ENCODE measurements at regions not wholly inside any gene's neighbourhood (a gene's known extent, or its start where the extent isn't known, plus 50 kb on each side); places are given as distances from the start of the nearest gene placed in this dataset.

DNA sequence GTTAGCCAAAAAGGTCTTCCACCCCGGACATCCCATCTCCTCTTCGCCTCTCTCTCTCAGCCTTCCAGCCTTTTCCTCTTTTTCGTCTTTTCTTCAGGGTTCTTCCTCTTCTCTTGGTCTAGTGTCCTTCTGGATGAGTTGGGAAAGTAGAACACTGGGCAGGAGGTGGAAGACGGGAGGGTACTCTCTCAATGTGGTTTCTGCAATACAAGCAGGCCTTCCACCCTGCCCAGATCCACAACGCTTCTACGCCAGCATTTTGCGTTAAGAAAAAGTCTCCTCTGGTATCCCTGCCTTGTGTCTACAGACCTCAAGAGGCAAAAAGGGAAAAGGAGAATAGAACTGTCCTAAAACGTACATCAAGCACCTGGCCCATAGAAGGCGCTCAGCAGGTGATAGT is 587.8 kb downstream of the BNC2 start:
- H3K27ac ChIP-seq (ENCODE audit: insufficient read depth, low read length) = no peak overlapping the region
- TF ChIP-seq, protein P1, sequence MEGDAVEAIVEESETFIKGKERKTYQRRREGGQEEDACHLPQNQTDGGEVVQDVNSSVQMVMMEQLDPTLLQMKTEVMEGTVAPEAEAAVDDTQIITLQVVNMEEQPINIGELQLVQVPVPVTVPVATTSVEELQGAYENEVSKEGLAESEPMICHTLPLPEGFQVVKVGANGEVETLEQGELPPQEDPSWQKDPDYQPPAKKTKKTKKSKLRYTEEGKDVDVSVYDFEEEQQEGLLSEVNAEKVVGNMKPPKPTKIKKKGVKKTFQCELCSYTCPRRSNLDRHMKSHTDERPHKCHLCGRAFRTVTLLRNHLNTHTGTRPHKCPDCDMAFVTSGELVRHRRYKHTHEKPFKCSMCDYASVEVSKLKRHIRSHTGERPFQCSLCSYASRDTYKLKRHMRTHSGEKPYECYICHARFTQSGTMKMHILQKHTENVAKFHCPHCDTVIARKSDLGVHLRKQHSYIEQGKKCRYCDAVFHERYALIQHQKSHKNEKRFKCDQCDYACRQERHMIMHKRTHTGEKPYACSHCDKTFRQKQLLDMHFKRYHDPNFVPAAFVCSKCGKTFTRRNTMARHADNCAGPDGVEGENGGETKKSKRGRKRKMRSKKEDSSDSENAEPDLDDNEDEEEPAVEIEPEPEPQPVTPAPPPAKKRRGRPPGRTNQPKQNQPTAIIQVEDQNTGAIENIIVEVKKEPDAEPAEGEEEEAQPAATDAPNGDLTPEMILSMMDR (conservative IDR thresholded peaks at IDR 0.05 in 1 of 2, IDR thresholded peaks at IDR 0.05 in 1 of 2; ENCODE audit: low read depth in 1 of 2, low read length in 2 of 2) = no peak
- TF ChIP-seq EZH2 (IDR thresholded peaks at IDR 0.05; ENCODE audit: low read length, missing control alignments) = no peak
- H3K4me3 ChIP-seq (replicated peaks in 1 of 4; ENCODE audit: control extremely low read depth in 1 of 4, insufficient read depth in 1 of 4, low read depth in 3 of 4, low read length in 4 of 4) = no peak overlapping the region
- no peak overlapping the region for H3K4me2 ChIP-seq (ENCODE audit: extremely low read depth, insufficient read depth, low read length)
- H2AFZ ChIP-seq (ENCODE audit: low read length) = no peak overlapping the region
- H3K9me3 ChIP-seq (ENCODE audit: control insufficient read depth, insufficient read depth, low read depth, low read length) = no peaks in the 10 kb centered on the region
- H3K9ac ChIP-seq (ENCODE audit: insufficient read depth, low read length) = no peak overlapping the region
- H3K4me1 ChIP-seq (ENCODE audit: control insufficient read depth, extremely low read depth, insufficient read depth, low read length) = no peaks in the 10 kb centered on the region
- H4K20me1 ChIP-seq (ENCODE audit: control insufficient read depth, extremely low read depth, insufficient read depth, low read length) = no peaks in the 10 kb centered on the region
- no peaks in the 10 kb centered on the region for H3K79me2 ChIP-seq (ENCODE audit: control insufficient read depth, insufficient read depth, low read length)
- no peak for DNase-seq (ENCODE audit: low read depth in 2 of 2)
- no peaks in the 10 kb centered on the region for H3K27me3 ChIP-seq (ENCODE audit: control insufficient read depth, insufficient read depth, low read length)
- H3K36me3 ChIP-seq (ENCODE audit: control insufficient read depth, insufficient read depth, low read length) = no peaks in the 10 kb centered on the region

DNA sequence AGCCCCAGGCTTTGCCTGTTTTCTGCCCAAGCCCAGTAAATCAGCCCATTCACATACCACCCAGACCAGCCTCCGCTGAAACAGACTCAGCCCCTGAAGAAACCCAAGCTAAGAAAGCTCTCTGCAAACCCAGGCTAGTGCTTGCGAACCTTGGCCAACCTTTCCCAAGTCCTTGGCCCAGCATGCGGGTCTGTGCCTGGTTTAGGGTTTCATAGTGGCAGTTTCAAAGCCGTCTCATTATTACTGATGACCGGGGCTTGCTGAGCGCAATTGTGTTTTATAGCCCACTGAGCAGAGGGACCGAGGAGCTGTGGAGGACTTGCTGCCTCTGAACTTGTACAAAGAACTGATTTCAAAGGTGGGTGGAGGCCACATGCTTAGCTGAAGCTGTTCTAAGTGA is 584.3 kb downstream of the BNC2 start:
- TF ChIP-seq EZH2 (IDR thresholded peaks at IDR 0.05; ENCODE audit: low read length, missing control alignments) = no peak
- TF ChIP-seq, protein P1 (conservative IDR thresholded peaks at IDR 0.05 in 1 of 2, IDR thresholded peaks at IDR 0.05 in 1 of 2; ENCODE audit: low read depth in 1 of 2, low read length in 2 of 2) = no peak
- no peak overlapping the region for H3K9ac ChIP-seq (ENCODE audit: insufficient read depth, low read length)
- no peak overlapping the region for H3K4me3 ChIP-seq (replicated peaks in 1 of 4; ENCODE audit: control extremely low read depth in 1 of 4, insufficient read depth in 1 of 4, low read depth in 3 of 4, low read length in 4 of 4)
- H3K36me3 ChIP-seq (ENCODE audit: control insufficient read depth, insufficient read depth, low read length) = no peaks in the 10 kb centered on the region
- H3K27me3 ChIP-seq (ENCODE audit: control insufficient read depth, insufficient read depth, low read length) = peaks cover 2% of the 10 kb centered on the region
- no peaks in the 10 kb centered on the region for H3K4me1 ChIP-seq (ENCODE audit: control insufficient read depth, extremely low read depth, insufficient read depth, low read length)
- H3K27ac ChIP-seq (ENCODE audit: insufficient read depth, low read length) = no peak overlapping the region
- no peaks in the 10 kb centered on the region for H3K79me2 ChIP-seq (ENCODE audit: control insufficient read depth, insufficient read depth, low read length)
- H2AFZ ChIP-seq (ENCODE audit: low read length) = no peak overlapping the region
- no peaks in the 10 kb centered on the region for H4K20me1 ChIP-seq (ENCODE audit: control insufficient read depth, extremely low read depth, insufficient read depth, low read length)
- no peak overlapping the region for H3K4me2 ChIP-seq (ENCODE audit: extremely low read depth, insufficient read depth, low read length)
- H3K9me3 ChIP-seq (ENCODE audit: control insufficient read depth, insufficient read depth, low read depth, low read length) = no peaks in the 10 kb centered on the region
- no peak for DNase-seq (ENCODE audit: low read depth in 2 of 2)

DNA sequence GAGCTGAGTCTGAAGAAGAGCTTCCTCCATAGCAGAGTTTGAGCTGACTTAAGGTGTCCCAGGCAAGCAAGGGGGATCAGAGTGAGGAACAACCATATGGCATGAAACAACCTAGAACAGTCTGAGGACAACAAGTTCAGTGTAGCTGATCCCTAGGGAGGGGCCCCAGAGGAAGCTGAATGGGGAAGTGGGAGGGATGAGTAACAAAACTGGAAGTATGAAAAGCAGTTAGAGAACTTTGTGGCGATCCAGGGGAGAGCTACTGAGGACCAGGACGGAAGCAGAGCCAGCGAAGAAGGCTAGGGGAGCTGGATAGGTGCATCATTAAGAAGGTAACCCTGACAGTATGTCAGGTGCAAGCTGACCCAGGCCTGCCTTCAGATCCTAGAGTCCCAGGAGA is 580.8 kb downstream of the BNC2 start:
- Histone ChIP-seq H3K9me3 (ENCODE audit: control insufficient read depth, insufficient read depth, low read depth, low read length) (no peaks in the 10 kb centered on the region), H3K4me1 (ENCODE audit: control insufficient read depth, extremely low read depth, insufficient read depth, low read length) (no peaks in the 10 kb centered on the region), H3K79me2 (ENCODE audit: control insufficient read depth, insufficient read depth, low read length) (no peaks in the 10 kb centered on the region), H3K27me3 (ENCODE audit: control insufficient read depth, insufficient read depth, low read length) (peaks cover 2% of the 10 kb centered on the region), H3K9ac (ENCODE audit: insufficient read depth, low read length) (no peak overlapping the region), H3K36me3 (ENCODE audit: control insufficient read depth, insufficient read depth, low read length) (no peaks in the 10 kb centered on the region), H3K27ac (ENCODE audit: insufficient read depth, low read length) (no peak overlapping the region), H2AFZ (ENCODE audit: low read length) (no peak overlapping the region), H4K20me1 (ENCODE audit: control insufficient read depth, extremely low read depth, insufficient read depth, low read length) (no peaks in the 10 kb centered on the region), H3K4me3 (replicated peaks in 1 of 4; ENCODE audit: control extremely low read depth in 1 of 4, insufficient read depth in 1 of 4, low read depth in 3 of 4, low read length in 4 of 4) (no peak overlapping the region), H3K4me2 (ENCODE audit: extremely low read depth, insufficient read depth, low read length) (no peak overlapping the region)
- TF ChIP-seq, protein P1 (conservative IDR thresholded peaks at IDR 0.05 in 1 of 2, IDR thresholded peaks at IDR 0.05 in 1 of 2; ENCODE audit: low read depth in 1 of 2, low read length in 2 of 2) = no peak
- TF ChIP-seq EZH2 (IDR thresholded peaks at IDR 0.05; ENCODE audit: low read length, missing control alignments) = no peak
- no peak for DNase-seq (ENCODE audit: low read depth in 2 of 2)

All from fibroblast of lung (primary cell).